GM06990 (cell line): ENCODE measurements at regions not wholly inside any gene's neighbourhood (a gene's known extent, or its start where the extent isn't known, plus 50 kb on each side); places are given as distances from the start of the nearest gene placed in this dataset.

ENCODE experiments used
- DNase-seq: peaks from one replicate; pipeline ENCODE4 v3.0.0-alpha.2; 2011; ENCODE audit not compliant: insufficient read length; ENCODE audit errors: extremely low read depth
- H3K27me3 ChIP-seq: replicated peaks from 2 replicates; pipeline ENCODE4 v1.6.0; 2011; ENCODE audit warnings: low read length; ENCODE audit not compliant: control insufficient read depth, insufficient read depth
- H3K36me3 ChIP-seq: 2 replicates; pipeline ENCODE4 v1.5.1; 2011; ENCODE audit warnings: low read length; ENCODE audit not compliant: control insufficient read depth, insufficient read depth
- H3K4me3 ChIP-seq: replicated peaks from 2 replicates; pipeline ENCODE4 v1.5.1; 2011; ENCODE audit warnings: low read depth, mild to moderate bottlenecking, control low read depth, low read length
- CTCF ChIP-seq: IDR thresholded peaks from 2 replicates; pipeline ENCODE4 v1.5.1; 2011; ENCODE audit warnings: low read length, control low read depth, mild to moderate bottlenecking, inconsistent platforms; ENCODE audit not compliant: insufficient read depth, poor library complexity, severe bottlenecking

GRCh38 chr3:26078539-26078938 is 288.6 kb downstream of the OXSM start:
- no peaks in the 10 kb centered on the region for H3K36me3 ChIP-seq
- no peaks in the 10 kb centered on the region for H3K27me3 ChIP-seq
- H3K4me3 ChIP-seq = no peak overlapping the region
- DNase-seq = no peak
- TF ChIP-seq CTCF = no peak

DNA sequence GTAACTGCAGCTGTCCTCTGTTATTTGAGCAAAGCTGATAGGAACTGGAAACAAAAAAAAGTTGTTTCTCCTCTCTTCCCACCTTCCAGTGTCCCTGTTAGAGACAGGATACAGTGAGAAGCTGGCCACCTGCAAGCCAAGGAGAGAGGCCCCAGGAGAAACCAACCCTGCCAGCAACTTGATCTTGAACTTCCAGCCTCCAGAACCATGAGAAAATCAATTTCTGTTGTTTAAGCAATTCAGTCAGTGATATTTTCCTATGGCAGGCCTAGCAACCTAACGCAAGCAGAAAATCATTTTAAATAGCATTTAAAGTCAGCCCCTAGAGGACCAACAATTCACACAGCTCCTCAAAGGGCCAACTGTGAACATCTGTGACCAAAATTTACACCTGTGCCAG is 291.3 kb downstream of the OXSM start:
- no peak for DNase-seq

DNA sequence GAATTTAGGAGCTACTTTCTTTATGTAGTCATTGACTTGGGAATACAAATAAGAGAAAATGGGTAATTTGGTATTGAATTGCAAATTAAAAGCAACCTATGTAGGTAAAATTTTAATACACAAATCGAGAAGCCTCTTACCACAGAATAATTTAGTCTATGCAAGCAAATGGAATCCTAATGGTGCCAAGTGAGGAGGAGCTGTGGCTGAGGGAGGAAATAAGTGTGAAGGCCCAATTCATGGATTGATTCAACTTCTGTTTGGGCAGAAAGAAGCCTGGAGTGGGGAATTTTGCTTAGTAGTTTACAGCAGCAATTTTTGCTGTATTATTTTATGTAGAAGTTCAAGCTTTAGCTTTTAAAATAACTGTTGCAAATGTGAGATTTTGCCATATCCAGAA is 291.9 kb downstream of the OXSM start:
- DNase-seq = no peak
- no peak for TF ChIP-seq CTCF
- Histone ChIP-seq H3K36me3 (no peaks in the 10 kb centered on the region), H3K27me3 (no peaks in the 10 kb centered on the region), H3K4me3 (no peak overlapping the region)

More for the DNA sequence above, 291.3 kb downstream of the OXSM start:
- no peak for TF ChIP-seq CTCF
- H3K27me3 ChIP-seq = no peaks in the 10 kb centered on the region
- H3K4me3 ChIP-seq = no peak overlapping the region
- H3K36me3 ChIP-seq = no peaks in the 10 kb centered on the region

GRCh38 chr3:26082911-26083310 is 293.0 kb downstream of the OXSM start:
- Histone ChIP-seq H3K4me3 (no peak overlapping the region), H3K27me3 (no peaks in the 10 kb centered on the region), H3K36me3 (no peaks in the 10 kb centered on the region)
- DNase-seq = no peak
- TF ChIP-seq CTCF = no peak

DNA sequence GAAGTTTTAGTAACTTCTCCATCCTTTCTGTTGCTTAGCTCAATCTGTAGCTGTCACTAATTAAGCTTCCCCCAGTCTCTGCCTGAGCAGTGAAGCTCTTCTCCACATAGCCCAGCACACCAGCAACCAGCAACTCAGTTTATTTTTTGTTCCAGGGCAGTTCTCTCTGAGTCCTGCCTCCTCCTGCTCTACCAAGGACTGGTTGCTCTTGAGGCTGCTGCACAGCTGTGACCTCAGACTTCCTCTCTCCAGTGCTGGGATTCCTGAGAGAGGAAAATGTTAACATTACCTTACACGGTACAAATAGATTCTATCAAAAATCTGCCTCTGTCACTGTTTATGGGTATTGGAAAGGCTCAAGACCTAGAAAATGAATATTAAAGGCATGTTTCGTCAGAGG is 294.7 kb downstream of the OXSM start:
- DNase-seq = no peak
- Histone ChIP-seq H3K36me3 (no peaks in the 10 kb centered on the region), H3K27me3 (no peaks in the 10 kb centered on the region), H3K4me3 (no peak overlapping the region)
- TF ChIP-seq CTCF = no peak

GRCh38 chr3:26087751-26088150 is 297.9 kb downstream of the OXSM start:
- Histone ChIP-seq H3K27me3 (no peaks in the 10 kb centered on the region), H3K4me3 (no peak overlapping the region), H3K36me3 (no peaks in the 10 kb centered on the region)
- no peak for DNase-seq
- no peak for TF ChIP-seq CTCF
